Limb (tissue), 2 donors: ENCODE measurements at regions not wholly inside any gene's neighbourhood (a gene's known extent, or its start where the extent isn't known, plus 50 kb on each side); places are given as distances from the start of the nearest gene placed in this dataset.
A peak's percentile ranks its signal among the peaks of the same experiment; 100 is the strongest.

Experiments used
- DNase-seq, 2 donors: peaks; one replicate each; pipeline ENCODE4 v3.0.0-alpha.2; 2016; ENCODE audit errors: extremely low spot score in 2 of 2

GRCh38 chr4:123093236-123093635 lies 170.8 kb upstream of the NUDT6 start:
- no peak for DNase-seq

DNA sequence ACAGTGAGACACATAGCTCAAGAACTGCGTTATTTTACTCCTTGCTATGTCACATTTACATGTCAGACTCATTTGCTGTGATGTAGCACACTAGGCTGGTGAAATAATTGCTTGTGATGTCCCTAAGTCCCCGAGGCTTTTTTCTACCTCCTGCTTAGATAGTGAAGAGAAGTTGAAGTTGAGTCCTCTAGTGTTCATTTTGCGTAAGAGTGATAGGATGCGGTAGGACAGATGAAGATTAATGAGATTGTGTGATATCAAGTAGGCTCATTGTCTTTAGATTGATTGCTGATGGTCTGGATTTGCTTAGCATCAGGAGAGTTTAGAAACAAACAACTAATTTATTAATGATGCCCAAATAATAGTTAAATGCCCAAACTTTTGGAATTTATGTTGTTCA lies 173.6 kb upstream of the NUDT6 start:
- DNase-seq, result no peak

- DNase-seq, result peak in 1 of 2 donors; percentile 83
These were observed 180.6 kb upstream of the NUDT6 start for GRCh38 chr4:123102897-123103471.

GRCh38 chr4:123104310-123105025 lies 182.1 kb upstream of the NUDT6 start:
- DNase-seq, result peak in 1 of 2 donors; percentile 77

DNA sequence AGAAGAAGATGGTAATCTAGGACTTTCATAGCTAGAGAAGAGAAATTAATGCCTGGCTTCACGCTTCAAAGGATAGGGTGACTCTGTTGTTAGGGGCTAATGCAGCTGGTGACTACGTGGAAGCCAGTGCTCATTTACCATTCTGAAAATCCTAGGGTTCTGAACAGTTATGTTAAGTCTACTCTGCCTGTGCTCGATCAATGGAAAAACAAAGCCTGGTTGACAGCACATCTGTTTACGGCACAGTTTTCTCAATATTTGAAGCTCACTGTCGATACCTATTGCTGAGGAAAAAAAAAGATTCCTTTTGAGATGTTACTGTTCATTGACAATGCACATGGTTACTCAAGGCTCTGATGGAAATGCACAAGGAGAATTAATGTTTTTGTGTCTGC lies 182.6 kb upstream of the NUDT6 start:
- DNase-seq, result no peak

DNA sequence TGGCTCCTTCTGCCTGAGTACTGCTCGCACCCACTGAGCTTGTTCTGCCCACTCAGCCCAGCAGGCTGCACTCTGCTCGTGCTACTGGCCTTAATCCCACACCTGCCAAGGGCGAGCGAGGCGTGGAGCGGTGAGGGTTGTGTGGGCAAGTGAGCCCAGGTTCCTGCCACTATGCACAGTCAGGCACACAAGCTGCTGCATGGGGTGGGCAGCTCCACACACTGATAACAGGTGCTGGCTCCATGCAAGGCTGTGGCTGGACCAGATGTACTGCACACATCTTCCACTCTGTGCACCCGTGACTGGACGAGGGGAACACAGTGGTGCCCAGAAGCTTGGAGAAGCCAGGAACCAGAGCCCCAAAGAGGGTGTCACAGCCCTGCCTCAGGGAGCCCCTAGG lies 184.3 kb upstream of the NUDT6 start:
- no peak for DNase-seq

DNA sequence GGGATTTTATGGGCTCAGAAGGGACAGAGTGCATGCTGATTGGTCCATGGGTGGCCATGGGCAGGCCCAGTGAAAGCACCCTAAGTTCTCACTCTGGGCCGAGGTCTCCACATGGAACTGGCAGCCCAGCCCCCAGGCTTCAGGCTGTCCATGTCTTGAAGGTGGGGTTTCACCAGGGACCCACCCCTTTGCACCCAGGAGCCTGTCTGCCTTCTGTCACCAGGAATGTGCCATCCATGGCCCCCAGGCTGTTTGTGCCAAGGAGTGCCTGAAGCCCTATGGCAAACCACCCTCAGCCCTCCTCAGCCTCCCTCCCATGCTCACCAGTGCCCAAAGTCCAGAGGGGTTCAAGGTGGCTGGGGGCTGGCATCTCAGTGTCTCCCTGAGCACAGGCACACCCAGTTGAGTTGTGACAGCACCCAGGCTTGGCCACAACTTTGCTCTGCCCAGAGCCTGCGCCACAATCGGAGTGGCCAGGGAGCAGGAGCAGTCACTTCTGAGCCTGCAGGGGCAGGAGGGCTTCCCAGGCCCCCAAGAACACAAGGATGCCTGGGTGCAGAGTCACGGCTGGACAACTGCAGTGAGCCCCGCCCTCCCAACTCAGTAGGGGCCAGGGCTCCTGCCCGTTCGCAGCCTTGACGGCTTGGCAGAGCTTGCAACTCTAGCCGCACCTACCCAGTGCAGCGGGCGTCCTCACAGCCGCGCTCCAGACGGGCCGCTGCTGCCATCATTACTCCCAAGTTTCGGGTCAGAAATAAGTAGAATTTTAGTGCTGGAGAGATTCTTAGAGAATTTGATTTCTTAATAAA lies 185.3 kb upstream of the NUDT6 start:
- no peak for DNase-seq

DNA sequence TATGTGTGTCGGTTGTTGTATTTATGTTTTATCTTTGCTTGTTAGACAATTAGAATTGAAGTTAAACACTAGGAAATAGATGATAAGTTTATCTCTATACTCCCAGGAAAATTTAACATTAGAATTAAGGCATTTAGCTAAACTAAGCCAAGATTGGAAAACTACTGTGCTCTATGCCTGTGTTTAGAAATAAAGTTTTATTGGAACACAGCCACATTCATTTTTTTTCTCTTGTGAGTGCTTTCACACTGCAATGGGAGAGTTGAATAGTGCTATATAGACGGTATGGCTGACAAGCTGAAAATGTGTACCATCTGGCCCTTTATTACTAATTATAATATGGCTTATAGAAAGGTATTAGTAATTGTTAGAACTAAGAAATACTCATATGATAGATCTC lies 186.7 kb upstream of the NUDT6 start:
- no peak for DNase-seq

GRCh38 chr4:123110147-123110546 lies 187.8 kb upstream of the NUDT6 start:
- peak in 1 of 2 donors; percentile 49 for DNase-seq

- DNase-seq, result no peak
These were observed 188.3 kb upstream of the NUDT6 start for GRCh38 chr4:123110685-123111084.

GRCh38 chr4:123113155-123113554 lies 190.8 kb upstream of the NUDT6 start:
- DNase-seq, result no peak

GRCh38 chr4:123114084-123114914 lies 191.9 kb upstream of the NUDT6 start:
- no peak for DNase-seq

DNA sequence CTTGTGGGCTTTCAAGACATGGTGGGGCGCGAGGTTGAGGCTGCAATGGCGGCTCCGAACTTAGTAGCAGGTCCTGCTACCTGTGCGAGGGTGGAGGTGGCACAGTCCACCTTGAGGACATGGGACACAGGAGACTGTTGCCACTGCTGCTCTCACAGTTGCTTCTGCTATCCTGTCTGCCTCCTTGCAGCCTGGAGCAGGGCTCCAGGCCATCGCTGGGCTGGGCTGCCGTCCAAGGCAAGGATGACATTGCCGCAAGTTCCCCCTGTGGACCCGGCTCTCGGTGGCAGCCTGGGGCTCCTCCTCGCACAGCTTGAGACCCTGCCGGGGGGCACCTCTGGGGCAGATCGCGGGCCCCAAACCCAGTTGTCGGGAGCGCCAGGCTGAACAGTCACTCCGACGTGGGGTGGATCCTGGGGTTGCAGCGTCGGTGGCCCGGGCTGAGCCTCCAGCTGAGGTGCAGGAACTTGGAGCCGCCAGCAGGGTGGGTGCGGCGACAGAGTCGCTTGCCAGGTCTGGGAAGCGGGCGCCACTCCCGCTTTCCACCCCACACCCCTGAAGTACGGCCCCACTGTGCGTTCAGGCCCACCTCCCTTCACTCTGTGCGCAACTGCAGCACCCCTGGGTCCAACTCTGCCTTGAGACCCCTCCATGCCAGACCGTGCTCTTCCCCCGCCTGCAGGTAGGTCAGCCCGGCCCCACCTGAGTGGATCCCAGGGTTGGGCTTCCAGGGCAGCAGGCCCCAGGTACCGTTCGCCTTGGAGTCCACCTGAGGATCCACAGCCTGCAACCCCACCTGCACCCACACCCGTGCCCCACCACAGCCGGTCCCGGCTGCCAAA lies 192.7 kb upstream of the NUDT6 start:
- no peak for DNase-seq

- DNase-seq, result no peak
These were observed 194.0 kb upstream of the NUDT6 start for GRCh38 chr4:123116412-123116811.

DNA sequence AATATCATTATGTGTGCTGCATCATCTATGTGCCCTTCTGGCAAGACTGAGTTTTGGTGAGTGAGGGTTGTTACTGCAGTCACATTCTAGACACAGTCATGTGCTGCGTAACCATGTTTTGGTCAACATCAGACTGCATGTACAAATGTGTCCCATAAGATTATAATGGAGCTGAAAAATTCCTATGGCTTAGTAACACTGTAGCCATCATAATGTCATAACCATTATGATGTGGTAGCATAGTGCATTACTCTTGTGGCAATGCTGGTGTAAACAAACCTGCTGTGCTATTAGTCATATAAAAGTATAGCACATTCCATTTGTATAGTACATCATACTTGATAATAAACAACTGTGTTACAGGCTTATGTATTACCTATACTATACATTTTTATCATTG lies 198.1 kb upstream of the NUDT6 start:
- no peak for DNase-seq

GRCh38 chr4:123121241-123121907 lies 199.0 kb upstream of the NUDT6 start:
- DNase-seq, result no peak

DNA sequence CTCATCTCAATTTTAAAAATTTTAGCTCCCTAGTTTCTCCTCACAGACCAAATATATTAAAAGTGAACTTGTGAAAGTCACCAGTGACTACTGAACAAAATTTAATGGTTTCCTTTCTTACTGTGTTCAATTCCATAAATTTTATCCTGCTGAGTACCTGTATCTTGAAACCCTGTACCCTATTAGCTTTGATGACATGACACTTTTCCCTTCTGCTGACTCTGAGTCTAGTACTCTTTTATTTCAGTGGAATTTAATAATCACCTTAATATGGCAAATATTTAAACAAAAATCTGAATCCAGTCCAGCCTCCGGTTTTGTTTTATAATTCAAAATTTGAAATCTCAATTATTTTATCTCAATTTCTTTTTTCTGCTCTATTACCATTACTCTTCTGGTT lies 203.1 kb upstream of the NUDT6 start:
- DNase-seq, result no peak

- DNase-seq, result peak in 1 of 2 donors; percentile 78
These were observed 204.8 kb upstream of the NUDT6 start for GRCh38 chr4:123127218-123127617.

DNA sequence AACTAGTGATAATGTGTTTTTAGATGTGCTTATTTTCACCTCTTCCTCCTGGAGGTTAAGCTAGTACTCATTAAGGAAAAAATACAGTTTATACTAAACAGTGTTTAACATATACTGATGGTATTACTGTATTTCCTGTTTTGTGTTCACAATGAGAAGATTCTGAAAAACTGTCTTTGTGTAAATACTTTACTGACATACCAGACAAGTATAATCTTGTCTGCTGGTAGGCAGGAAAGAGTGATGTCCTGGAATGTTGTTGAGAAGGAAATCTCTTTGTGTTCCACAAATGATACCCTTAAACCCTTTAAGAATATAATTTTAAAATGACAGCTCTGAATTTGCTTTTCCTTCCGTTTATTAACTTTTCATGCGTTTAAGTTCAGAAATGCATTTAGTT lies 205.5 kb upstream of the NUDT6 start:
- DNase-seq, result no peak

GRCh38 chr4:123133397-123134050 lies 211.1 kb upstream of the NUDT6 start:
- no peak for DNase-seq
